Posterior cingulate gyrus (tissue), 11 donors: ENCODE measurements at regions not wholly inside any gene's neighbourhood (a gene's known extent, or its start where the extent isn't known, plus 50 kb on each side); places are given as distances from the start of the nearest gene placed in this dataset.
A peak's percentile ranks its signal among the peaks of the same experiment; 100 is the strongest.
"Not testable (repeated sequence)": the region's sequence is repeated elsewhere in the genome, so short reads cannot be mapped to it uniquely, and the experiment has no call there.

ENCODE experiments used
- DNase-seq, 10 donors: peaks; one replicate each; pipeline versions ENCODE4 v3.0.0 to v3.0.0-alpha.2; 2020 to 2021; ENCODE audit warnings: mixed read lengths in 3 of 10
- intact Hi-C: fragments of 100-400 bp; cut with DNase I; formaldehyde crosslinking; loops from one replicate; pipeline ENCODE4 v1.15.1; 2023

- no peak for DNase-seq
- intact Hi-C loops, result no loop called here
These were observed 591.5 kb downstream of the PRR16 start for GRCh38 chr5:121055586-121055985.

GRCh38 chr5:121064241-121064640 lies 600.1 kb downstream of the PRR16 start:
- DNase-seq, result peak in 3 of 10 donors; percentile 2 to 67 (median 39)
- intact Hi-C loops, result not testable (repeated sequence)

GRCh38 chr5:121086671-121087070 lies 622.6 kb downstream of the PRR16 start:
- intact Hi-C loops, result no loop called here
- no peak for DNase-seq

- intact Hi-C loops, result no loop called here
- DNase-seq, result peak in 2 of 10 donors; percentile 42 to 57
These were observed 623.5 kb downstream of the PRR16 start for GRCh38 chr5:121087560-121087959.

DNA sequence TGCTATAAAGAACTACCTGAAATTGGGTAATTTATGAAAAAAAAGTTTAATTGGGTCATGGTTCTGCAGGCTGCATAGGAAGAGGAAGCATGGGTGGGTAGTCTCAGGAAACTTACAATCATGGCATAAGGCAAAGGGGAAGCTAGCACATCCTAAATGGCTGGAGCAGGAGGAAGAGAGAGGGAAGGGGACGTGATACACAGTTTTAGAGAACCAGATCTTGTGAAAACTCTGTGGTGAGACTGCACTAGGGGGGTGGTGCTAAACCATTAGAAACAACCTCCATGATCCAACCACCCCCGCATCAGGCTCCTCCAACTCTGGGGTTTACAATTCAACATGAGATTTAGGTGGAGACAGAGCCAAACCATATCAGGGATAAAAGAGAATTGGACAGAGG lies 624.2 kb downstream of the PRR16 start:
- intact Hi-C loops, result no loop called here
- DNase-seq, result no peak

- no peak for DNase-seq
- intact Hi-C loops, result no loop called here
These were observed 626.7 kb downstream of the PRR16 start for GRCh38 chr5:121090822-121091221.

GRCh38 chr5:121100931-121101330 lies 636.8 kb downstream of the PRR16 start:
- intact Hi-C loops, result no loop called here
- DNase-seq, result no peak

- intact Hi-C loops, result no loop called here
- DNase-seq, result no peak
These were observed 641.8 kb downstream of the PRR16 start for GRCh38 chr5:121105921-121106320.

DNA sequence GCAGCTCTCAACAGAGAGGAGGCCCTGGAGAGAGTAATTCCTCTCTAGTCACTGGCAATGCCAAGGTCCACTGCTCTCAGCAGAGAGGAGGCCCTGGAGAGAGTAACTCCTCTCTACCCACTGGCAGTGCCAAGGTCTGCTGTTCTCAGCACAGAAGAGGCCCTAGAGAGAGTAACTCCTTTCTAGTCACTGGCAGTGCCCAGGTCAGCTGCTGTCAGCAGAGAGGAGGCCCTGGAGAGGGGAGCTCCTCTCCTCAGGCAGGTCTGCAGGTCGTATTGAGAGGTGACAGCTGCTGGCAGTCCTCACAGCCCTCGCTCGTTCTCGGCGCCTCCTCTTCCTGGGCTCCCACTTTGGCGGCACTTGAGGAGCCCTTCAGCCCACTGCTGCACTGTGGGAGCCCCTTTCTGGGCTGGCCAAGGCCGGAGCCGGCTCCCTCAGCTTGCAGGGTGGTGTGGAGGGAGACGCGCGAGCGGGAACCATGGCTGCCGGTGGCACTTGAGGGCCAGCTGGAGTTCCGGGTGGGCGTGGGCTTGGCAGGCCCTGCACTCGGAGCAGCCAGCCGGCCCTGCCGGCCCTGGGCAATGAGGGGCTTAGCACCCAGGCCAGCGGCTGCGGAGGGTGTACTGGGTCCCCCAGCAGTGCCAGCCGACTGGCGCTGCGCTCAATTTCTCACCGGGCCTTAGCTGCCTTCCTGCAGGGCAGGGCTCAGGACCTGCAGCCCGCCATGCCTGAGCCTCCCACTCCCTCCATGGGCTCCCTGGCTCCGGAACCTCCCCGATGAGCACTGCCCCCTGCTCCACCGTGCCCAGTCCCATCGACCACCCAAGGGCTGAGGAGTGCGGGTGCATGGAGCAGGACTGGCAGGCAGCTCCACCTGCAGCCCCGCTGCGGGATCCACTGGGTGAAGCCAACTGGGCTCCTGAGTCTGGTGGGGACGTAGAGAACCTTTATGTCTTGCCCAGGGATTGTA lies 642.9 kb downstream of the PRR16 start:
- DNase-seq, result peak in 3 of 10 donors; percentile 65 to 76 (median 75)
- intact Hi-C loops, result not testable (repeated sequence)

DNA sequence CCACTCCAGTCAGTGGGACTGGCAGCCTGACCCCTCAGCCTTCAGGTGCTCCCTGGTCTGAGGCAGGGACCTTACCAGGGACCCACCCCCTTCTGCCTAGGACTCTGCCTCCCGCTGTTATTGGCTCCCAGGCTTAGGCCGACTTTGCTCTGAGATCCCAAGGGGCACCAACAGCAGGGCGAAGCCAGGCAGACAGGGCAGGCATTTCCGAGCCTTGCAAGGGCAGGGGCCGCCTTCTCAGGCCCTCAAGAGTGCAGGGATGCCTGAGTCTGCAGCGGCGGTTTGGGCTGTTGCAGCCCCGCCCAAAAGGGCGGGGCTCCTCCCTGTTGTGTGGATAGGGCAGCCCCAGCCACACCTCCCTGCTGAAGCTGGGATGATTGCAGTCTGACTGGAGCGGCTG lies 644.6 kb downstream of the PRR16 start:
- peak in 2 of 10 donors; percentile 67 to 69 for DNase-seq
- intact Hi-C loops, result no loop called here

DNA sequence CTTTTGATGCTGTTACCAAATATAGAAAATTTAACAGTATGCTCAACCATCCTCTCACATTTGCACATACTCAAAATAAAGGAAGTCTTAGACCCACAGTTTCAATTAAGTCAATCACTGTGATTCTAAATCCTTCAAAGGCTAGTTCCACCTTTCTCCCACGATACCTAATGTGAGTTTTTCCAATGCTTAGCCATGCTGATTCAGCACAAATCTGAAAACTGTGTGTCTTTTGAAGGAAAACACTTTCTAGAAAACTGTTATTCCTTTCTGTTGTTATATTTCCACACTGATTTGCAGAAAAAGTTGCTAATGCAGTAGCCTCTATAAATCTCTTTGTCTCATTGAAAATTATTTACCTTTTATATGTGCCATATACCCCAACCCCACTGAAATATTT lies 645.7 kb downstream of the PRR16 start:
- intact Hi-C loops, result no loop called here
- no peak for DNase-seq

- DNase-seq, result no peak
- intact Hi-C loops, result no loop called here
These were observed 657.7 kb downstream of the PRR16 start for GRCh38 chr5:121121786-121122185.

DNA sequence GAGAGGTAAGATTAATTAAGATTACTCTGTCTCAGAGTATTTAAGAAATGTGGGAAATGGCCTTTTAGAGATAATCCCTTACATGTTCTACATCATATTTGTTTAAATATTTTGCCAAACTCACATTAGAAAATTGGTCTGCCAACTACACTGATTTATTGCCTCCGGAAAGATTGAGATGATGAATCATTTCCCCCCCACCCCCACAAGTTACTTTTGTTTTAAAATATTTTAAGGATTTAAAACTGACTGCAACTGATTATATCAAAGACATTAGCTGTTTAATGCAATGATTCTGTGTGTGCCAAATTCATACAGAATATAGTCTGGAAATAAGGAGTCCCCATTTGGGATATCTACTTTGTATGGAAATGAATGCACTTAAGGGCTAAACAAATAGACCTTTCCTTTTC lies 674.4 kb downstream of the PRR16 start:
- intact Hi-C loops, result no loop called here
- DNase-seq, result no peak

DNA sequence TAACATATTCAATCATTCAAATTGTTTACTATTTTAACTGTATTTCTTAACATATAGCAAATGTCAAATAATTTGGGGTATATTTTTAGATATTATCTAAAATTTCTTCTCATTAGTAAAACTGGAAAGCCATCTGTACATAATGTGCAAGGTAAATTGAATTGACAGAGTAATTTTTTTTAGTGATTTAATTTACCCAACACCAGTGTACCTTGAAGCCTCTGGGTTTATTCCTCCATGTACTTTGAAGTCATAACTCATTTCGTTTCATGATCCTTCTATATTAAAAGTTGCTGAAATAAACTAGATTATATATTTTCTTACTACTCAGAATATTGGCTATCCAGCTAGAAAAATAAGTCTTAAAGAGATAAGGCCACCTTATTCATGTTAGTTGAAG lies 674.9 kb downstream of the PRR16 start:
- no peak for DNase-seq
- intact Hi-C loops, result no loop called here

DNA sequence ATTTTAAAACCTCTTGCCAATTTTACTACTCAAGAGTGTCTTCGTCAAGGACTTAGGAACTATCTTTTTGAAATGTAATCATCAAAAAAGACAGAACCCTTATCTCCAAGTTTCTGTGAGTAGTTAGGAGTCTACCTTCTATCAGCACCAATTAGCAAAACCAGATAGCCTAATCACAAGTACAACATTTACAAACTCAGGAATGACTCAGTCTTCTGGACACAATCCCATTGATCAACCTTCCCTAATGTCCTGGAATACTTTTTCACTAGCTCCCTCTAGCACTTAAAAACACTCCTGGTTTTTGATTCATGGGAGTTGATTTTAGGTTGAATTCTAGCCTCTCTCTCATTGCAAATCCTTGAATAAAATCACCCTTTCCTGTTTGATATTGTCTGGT lies 680.7 kb downstream of the PRR16 start:
- intact Hi-C loops, result no loop called here
- DNase-seq, result no peak

DNA sequence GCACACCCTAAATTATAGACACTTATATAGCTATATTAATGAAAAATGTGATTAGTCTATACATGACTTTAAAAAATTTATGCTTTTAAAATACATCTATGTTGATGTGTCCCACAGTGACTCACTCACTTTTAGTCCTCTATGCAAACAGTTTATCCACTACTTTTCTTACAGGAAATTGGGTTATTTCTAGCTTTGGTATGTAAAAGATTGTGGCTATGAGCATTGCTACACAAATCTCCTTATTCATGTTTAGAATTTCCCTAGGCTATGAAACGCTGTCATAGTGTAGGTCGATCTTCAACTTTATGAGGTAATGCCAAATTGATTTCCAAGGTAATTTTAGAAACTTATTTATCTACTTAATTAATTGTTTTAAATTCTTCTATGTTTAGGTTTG lies 687.4 kb downstream of the PRR16 start:
- intact Hi-C loops, result no loop called here
- no peak for DNase-seq

DNA sequence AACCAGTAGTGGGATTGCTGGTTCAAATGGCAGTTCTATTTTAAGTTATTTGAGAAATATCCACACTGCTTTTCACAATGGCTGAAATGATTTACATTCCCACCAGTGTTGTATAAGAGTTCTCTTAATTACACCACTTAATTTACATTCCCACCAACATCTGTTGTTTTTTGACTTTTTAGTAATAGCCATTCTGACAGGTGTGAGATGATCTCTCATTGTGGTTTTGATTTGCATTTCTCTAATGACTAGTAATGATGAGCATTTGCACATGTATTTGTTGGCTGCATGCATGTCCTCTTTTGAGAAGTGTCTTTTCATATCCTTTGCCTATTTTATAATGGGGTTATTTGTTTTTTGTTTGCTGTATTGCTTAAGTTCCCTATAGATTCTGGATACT lies 688.3 kb downstream of the PRR16 start:
- DNase-seq, result no peak
- intact Hi-C loops, result no loop called here

- intact Hi-C loops, result no loop called here
- DNase-seq, result no peak
These were observed 692.5 kb downstream of the PRR16 start for GRCh38 chr5:121156565-121156964.

DNA sequence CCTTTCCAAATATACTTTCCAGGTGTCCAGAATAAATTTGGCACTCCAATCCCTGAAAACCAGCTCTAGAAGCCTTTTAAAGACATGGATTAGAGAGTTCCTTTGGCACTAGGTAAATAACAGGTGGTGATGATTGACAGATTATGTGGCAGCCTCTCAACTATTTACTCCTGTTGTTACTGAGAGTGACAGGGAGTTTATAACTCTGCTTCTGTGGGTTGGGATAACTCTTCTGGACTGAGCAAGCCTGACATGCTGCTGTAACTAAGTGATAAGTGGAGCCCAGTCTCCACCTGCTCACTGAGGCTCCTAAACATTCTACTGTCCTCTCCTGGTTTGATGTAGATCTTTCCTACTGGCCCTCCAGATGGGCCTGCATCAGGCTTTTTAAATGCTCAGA lies 693.2 kb upstream of the FTMT start:
- intact Hi-C loops, result no loop called here
- DNase-seq, result no peak

- intact Hi-C loops, result no loop called here
These were observed 691.1 kb upstream of the FTMT start for GRCh38 chr5:121160591-121160990.

GRCh38 chr5:121164632-121165031 lies 687.0 kb upstream of the FTMT start:
- no peak for DNase-seq
- intact Hi-C loops, result no loop called here

More at GRCh38 chr5:121160591-121160990, 691.1 kb upstream of the FTMT start:
- DNase-seq, result no peak

DNA sequence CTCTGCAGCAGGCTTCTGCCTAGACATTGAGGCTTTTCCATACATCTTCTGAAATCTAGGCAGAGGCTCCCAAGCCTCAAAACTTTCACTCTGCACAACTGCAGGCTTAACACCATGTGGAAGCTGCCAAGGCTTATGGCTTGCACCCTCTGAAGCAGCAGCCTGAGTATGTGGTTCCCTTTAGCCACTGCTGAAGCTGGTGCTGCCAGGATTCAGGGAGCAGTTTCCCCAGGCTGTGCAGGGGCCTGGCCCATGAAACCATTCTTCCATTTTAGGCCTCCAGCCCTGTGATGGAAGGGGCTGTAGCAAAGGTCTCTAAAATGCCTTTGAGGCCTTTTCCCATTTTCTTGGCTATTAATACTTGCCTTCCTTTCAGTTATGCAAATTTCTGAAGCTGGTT lies 680.3 kb upstream of the FTMT start:
- intact Hi-C loops, result no loop called here
- DNase-seq, result peak in 1 of 10 donors; percentile 63
